Kidney tubule cell (primary cell): ENCODE measurements at regions not wholly inside any gene's neighbourhood (a gene's known extent, or its start where the extent isn't known, plus 50 kb on each side); places are given as distances from the start of the nearest gene placed in this dataset.

ENCODE experiments used
- DNase-seq: peaks from one replicate; pipeline ENCODE4 v3.0.0-alpha.2; 2018; ENCODE audit warnings: low spot score

GRCh38 chr3:144229330-144229729, 257.7 kb downstream of the DIPK2A start:
- DNase-seq: no peak

GRCh38 chr3:144229953-144230352, 258.3 kb downstream of the DIPK2A start:
- no peak for DNase-seq

- DNase-seq: no peak
These were observed 263.9 kb downstream of the DIPK2A start for GRCh38 chr3:144235489-144235888.

GRCh38 chr3:144237351-144237750, 265.7 kb downstream of the DIPK2A start:
- no peak for DNase-seq

- no peak for DNase-seq
These were observed 269.8 kb downstream of the DIPK2A start for GRCh38 chr3:144241404-144241803.

- DNase-seq: no peak
These were observed 271.1 kb downstream of the DIPK2A start for GRCh38 chr3:144242747-144243146.

GRCh38 chr3:144244662-144245061, 273.0 kb downstream of the DIPK2A start:
- no peak for DNase-seq

- DNase-seq: no peak
These were observed 281.3 kb downstream of the DIPK2A start for GRCh38 chr3:144252896-144253295.

GRCh38 chr3:144257381-144257780, 285.8 kb downstream of the DIPK2A start:
- no peak for DNase-seq

- peak; percentile 4 for DNase-seq
These were observed 287.6 kb downstream of the DIPK2A start for GRCh38 chr3:144259267-144259666.

- no peak for DNase-seq
These were observed 292.1 kb downstream of the DIPK2A start for GRCh38 chr3:144263706-144264105.

GRCh38 chr3:144264350-144264749, 292.7 kb downstream of the DIPK2A start:
- no peak for DNase-seq

- no peak for DNase-seq
These were observed 293.2 kb downstream of the DIPK2A start for GRCh38 chr3:144264794-144265193.

- no peak for DNase-seq
These were observed 294.0 kb downstream of the DIPK2A start for GRCh38 chr3:144265542-144266100.

GRCh38 chr3:144270100-144270499, 298.5 kb downstream of the DIPK2A start:
- DNase-seq: no peak

- DNase-seq: peak; percentile 91
These were observed 301.1 kb downstream of the DIPK2A start for GRCh38 chr3:144272680-144273079.

- DNase-seq: peak; percentile 59
These were observed 302.0 kb downstream of the DIPK2A start for GRCh38 chr3:144273601-144274000.

GRCh38 chr3:144275005-144275404, 303.4 kb downstream of the DIPK2A start:
- no peak for DNase-seq

- DNase-seq: no peak
These were observed 310.7 kb downstream of the DIPK2A start for GRCh38 chr3:144282313-144282712.

GRCh38 chr3:144286235-144286910, 314.8 kb downstream of the DIPK2A start:
- DNase-seq: no peak

GRCh38 chr3:144287001-144287400, 315.4 kb downstream of the DIPK2A start:
- no peak for DNase-seq

- no peak for DNase-seq
These were observed 317.4 kb downstream of the DIPK2A start for GRCh38 chr3:144289057-144289456.

- DNase-seq: no peak
These were observed 323.3 kb downstream of the DIPK2A start for GRCh38 chr3:144294659-144295538.
